ENCODE measurements at regions not wholly inside any gene's neighbourhood (a gene's known extent, or its start where the extent isn't known, plus 50 kb on each side); places are given as distances from the start of the nearest gene placed in this dataset.

DNA sequence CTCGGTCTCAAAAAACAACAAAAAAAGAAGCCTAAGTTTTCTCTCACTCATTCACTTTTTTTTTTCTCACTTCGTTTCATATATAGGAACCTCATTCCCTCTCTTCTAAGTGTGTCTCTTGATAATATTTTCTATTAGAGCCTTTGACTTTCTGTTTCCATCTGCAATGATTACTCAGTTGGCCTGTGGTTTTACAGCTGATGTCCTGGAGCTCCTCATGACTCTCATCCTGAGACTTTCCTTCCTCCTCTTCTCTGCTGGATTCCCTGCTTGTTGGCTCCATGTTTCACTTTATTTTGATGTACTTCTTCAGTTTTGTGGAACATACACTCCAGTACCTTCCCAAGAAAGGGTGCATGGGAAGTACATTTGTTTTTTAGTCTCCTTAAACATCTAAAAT lies 154.2 kb upstream of the GATA6 start:
- Histone ChIP-seq H3K9me3 (ENCODE audit: severe bottlenecking) (no peaks in the 10 kb centered on the region), H3K27me3 (ENCODE audit: insufficient read depth, poor library complexity, severe bottlenecking) (no peaks in the 10 kb centered on the region), H3K4me3 (ENCODE audit: severe bottlenecking) (no peak overlapping the region), H3K27ac (ENCODE audit: poor library complexity, severe bottlenecking) (no peak overlapping the region), H3K4me1 (ENCODE audit: insufficient read depth, poor library complexity, severe bottlenecking) (no peaks in the 10 kb centered on the region), H3K36me3 (ENCODE audit: low read depth) (no peaks in the 10 kb centered on the region)
- no peak for DNase-seq (ENCODE audit: low spot score)
- TF ChIP-seq, protein P1, sequence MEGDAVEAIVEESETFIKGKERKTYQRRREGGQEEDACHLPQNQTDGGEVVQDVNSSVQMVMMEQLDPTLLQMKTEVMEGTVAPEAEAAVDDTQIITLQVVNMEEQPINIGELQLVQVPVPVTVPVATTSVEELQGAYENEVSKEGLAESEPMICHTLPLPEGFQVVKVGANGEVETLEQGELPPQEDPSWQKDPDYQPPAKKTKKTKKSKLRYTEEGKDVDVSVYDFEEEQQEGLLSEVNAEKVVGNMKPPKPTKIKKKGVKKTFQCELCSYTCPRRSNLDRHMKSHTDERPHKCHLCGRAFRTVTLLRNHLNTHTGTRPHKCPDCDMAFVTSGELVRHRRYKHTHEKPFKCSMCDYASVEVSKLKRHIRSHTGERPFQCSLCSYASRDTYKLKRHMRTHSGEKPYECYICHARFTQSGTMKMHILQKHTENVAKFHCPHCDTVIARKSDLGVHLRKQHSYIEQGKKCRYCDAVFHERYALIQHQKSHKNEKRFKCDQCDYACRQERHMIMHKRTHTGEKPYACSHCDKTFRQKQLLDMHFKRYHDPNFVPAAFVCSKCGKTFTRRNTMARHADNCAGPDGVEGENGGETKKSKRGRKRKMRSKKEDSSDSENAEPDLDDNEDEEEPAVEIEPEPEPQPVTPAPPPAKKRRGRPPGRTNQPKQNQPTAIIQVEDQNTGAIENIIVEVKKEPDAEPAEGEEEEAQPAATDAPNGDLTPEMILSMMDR (IDR thresholded peaks at IDR 0.05; ENCODE audit: poor library complexity, severe bottlenecking) = no peak
- ATAC-seq (ENCODE audit: low read depth) = no peak

DNA sequence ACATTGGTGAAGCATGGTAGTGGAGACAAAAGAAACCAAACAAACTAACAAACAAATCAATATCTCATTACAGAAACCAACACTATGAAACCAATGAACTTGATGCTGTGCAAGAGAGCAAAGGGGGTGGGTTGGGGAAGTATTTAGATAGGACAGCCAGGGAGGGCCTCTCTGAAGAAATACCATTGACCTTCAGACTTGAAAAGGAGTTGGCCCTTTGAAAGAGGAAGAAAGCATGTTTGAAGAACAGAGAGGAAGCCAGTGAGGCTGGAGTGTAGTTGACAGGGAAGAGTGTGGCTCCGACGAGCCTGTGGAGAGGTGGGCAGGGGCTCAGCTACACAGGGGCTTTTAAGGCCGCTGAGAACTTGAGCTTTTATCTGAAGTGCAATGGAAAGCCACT lies 151.0 kb upstream of the GATA6 start:
- ATAC-seq (ENCODE audit: low read depth) = no peak
- no peak for DNase-seq (ENCODE audit: low spot score)
- no peaks in the 10 kb centered on the region for H3K9me3 ChIP-seq (ENCODE audit: severe bottlenecking)
- H3K27me3 ChIP-seq (ENCODE audit: insufficient read depth, poor library complexity, severe bottlenecking) = no peaks in the 10 kb centered on the region
- TF ChIP-seq, protein P1 (IDR thresholded peaks at IDR 0.05; ENCODE audit: poor library complexity, severe bottlenecking) = no peak
- no peak overlapping the region for H3K27ac ChIP-seq (ENCODE audit: poor library complexity, severe bottlenecking)
- H3K4me3 ChIP-seq (ENCODE audit: severe bottlenecking) = no peak overlapping the region
- H3K4me1 ChIP-seq (ENCODE audit: insufficient read depth, poor library complexity, severe bottlenecking) = no peaks in the 10 kb centered on the region
- H3K36me3 ChIP-seq (ENCODE audit: low read depth) = no peaks in the 10 kb centered on the region

DNA sequence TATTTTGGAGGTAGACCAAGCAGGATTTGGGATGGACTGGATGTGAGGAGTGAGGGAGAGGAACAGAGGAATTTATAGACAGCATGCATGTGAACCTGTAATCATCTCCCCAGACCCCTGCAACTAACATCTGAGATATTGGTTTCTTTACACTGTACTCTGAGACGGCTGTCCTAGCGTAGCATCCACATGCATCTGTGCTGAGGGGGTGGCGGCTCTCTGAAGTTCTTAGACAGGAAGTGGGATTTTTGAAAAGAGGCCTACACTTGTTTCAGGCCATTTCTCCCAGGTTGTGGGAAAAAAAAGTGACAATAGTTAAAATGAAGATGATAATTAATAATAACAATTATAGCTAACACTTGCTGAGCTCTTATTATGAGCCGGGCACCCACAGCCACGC lies 150.2 kb upstream of the GATA6 start:
- no peak overlapping the region for H3K27ac ChIP-seq (ENCODE audit: poor library complexity, severe bottlenecking)
- H3K4me3 ChIP-seq (ENCODE audit: severe bottlenecking) = no peak overlapping the region
- DNase-seq (ENCODE audit: low spot score) (no peak), ATAC-seq (ENCODE audit: low read depth) (no peak)
- H3K4me1 ChIP-seq (ENCODE audit: insufficient read depth, poor library complexity, severe bottlenecking) = no peaks in the 10 kb centered on the region
- H3K9me3 ChIP-seq (ENCODE audit: severe bottlenecking) = no peaks in the 10 kb centered on the region
- TF ChIP-seq, protein P1 (IDR thresholded peaks at IDR 0.05; ENCODE audit: poor library complexity, severe bottlenecking) = no peak
- no peaks in the 10 kb centered on the region for H3K27me3 ChIP-seq (ENCODE audit: insufficient read depth, poor library complexity, severe bottlenecking)
- no peaks in the 10 kb centered on the region for H3K36me3 ChIP-seq (ENCODE audit: low read depth)

DNA sequence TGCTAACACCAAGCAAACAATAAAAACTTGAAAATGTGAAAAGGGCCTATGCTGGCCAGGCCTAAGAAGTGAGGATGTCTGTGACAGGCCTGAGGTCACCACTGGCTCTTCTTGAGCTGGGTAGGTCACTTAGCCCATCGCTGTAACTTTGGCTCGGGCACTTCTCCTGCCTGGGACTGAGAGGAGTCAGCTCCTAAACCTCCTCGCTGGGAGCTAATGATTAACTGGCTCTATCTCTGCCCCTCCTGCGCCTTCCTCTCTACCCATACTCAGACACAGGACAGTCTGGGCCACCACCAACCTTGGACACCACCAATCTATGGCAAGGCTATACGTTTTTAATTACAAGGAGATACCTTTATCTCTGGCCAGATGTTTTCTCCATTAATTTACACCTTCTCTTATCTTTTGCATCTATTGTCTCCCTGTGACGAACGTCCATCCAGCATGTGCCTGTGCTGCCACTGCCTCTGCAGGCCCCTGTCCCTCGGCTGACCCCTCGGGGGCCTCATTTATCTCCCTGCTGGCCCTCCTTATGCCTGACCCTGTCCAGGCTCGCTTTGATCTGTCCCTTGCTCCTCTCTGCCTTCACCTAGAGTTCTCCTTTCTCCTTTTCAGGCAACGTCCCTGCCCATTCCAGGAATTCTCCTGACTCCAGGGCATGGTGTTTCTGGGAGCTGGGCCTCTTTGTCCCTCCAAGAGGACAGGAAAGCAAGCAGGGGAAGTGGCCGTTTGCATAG lies 149.1 kb upstream of the GATA6 start:
- H3K4me3 ChIP-seq (ENCODE audit: severe bottlenecking) = no peak overlapping the region
- DNase-seq (ENCODE audit: low spot score) (no peak), ATAC-seq (ENCODE audit: low read depth) (no peak)
- H3K27ac ChIP-seq (ENCODE audit: poor library complexity, severe bottlenecking) = no peak overlapping the region
- no peaks in the 10 kb centered on the region for H3K4me1 ChIP-seq (ENCODE audit: insufficient read depth, poor library complexity, severe bottlenecking)
- H3K27me3 ChIP-seq (ENCODE audit: insufficient read depth, poor library complexity, severe bottlenecking) = no peaks in the 10 kb centered on the region
- no peaks in the 10 kb centered on the region for H3K9me3 ChIP-seq (ENCODE audit: severe bottlenecking)
- TF ChIP-seq, protein P1 (IDR thresholded peaks at IDR 0.05; ENCODE audit: poor library complexity, severe bottlenecking) = no peak
- no peaks in the 10 kb centered on the region for H3K36me3 ChIP-seq (ENCODE audit: low read depth)

DNA sequence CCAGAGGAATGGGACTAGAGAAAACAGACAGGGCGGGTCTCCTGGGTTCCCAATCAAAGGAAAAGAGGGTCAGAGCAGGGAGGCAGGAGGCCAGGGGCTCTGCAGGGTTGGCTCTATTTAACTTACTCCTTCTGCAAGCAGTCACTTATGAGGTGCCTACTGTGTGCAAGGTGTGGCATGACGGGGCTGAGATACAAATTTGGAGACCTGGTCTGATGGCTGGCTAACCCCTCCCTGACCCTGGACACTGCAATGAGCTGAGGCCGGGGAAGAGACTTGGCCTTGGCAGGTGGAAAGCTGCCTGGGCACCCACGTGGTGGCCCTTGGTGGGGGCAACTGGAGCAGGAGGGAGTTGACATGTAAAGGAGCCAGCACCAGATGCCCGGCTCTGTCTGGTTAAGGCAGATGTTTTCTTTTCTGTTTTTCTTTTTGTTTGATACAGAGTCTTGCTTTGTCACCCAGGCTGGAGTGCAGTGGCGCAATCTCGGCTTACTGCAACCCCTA lies 148.5 kb upstream of the GATA6 start:
- TF ChIP-seq, protein P1 (IDR thresholded peaks at IDR 0.05; ENCODE audit: poor library complexity, severe bottlenecking) = no peak
- Histone ChIP-seq H3K9me3 (ENCODE audit: severe bottlenecking) (no peaks in the 10 kb centered on the region), H3K36me3 (ENCODE audit: low read depth) (no peaks in the 10 kb centered on the region), H3K27me3 (ENCODE audit: insufficient read depth, poor library complexity, severe bottlenecking) (no peaks in the 10 kb centered on the region), H3K4me1 (ENCODE audit: insufficient read depth, poor library complexity, severe bottlenecking) (no peaks in the 10 kb centered on the region), H3K27ac (ENCODE audit: poor library complexity, severe bottlenecking) (no peak overlapping the region), H3K4me3 (ENCODE audit: severe bottlenecking) (no peak overlapping the region)
- DNase-seq (ENCODE audit: low spot score) = no peak
- no peak for ATAC-seq (ENCODE audit: low read depth)
